ENCODE measurements at regions not wholly inside any gene's neighbourhood (a gene's known extent, or its start where the extent isn't known, plus 50 kb on each side); places are given as distances from the start of the nearest gene placed in this dataset.

DNA sequence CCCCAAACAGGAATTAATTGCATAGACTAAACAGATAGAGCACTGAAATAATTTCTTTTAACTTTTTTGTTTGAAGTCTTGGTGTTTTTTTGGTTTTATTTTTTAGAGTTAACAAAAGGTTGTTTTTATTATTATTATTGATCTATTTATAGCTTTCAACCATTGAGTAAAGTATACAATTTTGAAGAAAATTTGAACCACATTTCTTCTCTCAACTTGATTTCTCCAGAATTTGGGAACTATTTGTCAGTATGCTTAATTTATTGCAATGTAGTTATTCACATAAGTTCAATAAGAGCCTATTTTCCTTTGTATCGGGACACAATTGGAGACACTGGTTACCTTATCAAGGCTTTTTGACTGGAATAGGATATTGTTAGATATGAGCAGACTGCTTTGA, 1045.6 kb upstream of the PCDH9 start:
- 92 to 97% methylated on average over 1 of the region's 1 CpG for WGBS, 2 donors
- no peaks in the 10 kb centered on the region for H3K4me1 ChIP-seq
- no peaks in the 10 kb centered on the region for H3K27me3 ChIP-seq
- H3K9me3 ChIP-seq: no peaks in the 10 kb centered on the region
- DNase-seq: no peak
- no peak overlapping the region for H3K4me3 ChIP-seq (replicated peaks in 1 of 3)
- TF ChIP-seq POLR2A (IDR thresholded peaks at IDR 0.05): no peak
- no peak for TF ChIP-seq CTCF (IDR thresholded peaks at IDR 0.05)
- H3K36me3 ChIP-seq: no peaks in the 10 kb centered on the region
- intact Hi-C loops (cut with DNase I): no loop called here
- no peak overlapping the region for H3K27ac ChIP-seq

DNA sequence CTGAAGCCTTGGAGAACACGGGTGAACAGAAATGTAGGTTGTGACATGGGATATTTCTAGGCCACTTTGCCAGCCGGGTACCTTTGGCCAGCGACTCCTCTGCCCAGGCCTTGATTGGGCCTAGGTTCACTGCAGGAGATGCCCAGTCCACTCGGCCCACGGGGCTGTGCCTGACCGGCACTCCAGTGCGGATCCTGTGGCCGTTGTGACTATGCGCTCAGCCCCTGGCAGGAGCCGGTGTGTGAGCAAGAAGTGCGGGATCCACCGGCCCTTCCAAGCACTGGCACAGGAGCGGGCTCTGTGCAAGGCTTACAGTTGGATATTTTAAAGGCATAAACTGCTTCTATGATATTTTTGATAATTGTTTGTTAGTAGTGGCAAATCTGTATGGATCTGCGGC, 1042.5 kb upstream of the PCDH9 start:
- H3K27ac ChIP-seq: no peak overlapping the region
- H3K36me3 ChIP-seq: no peaks in the 10 kb centered on the region
- no peaks in the 10 kb centered on the region for H3K4me1 ChIP-seq
- intact Hi-C loops (cut with DNase I): no loop called here
- H3K4me3 ChIP-seq (replicated peaks in 1 of 3): no peak overlapping the region
- DNase-seq: no peak
- no peak for TF ChIP-seq CTCF (IDR thresholded peaks at IDR 0.05)
- TF ChIP-seq POLR2A (IDR thresholded peaks at IDR 0.05): no peak
- no peaks in the 10 kb centered on the region for H3K27me3 ChIP-seq
- 89 to 96% methylated on average over 11 to 14 of the region's 14 CpGs for WGBS, 2 donors
- H3K9me3 ChIP-seq: no peaks in the 10 kb centered on the region

DNA sequence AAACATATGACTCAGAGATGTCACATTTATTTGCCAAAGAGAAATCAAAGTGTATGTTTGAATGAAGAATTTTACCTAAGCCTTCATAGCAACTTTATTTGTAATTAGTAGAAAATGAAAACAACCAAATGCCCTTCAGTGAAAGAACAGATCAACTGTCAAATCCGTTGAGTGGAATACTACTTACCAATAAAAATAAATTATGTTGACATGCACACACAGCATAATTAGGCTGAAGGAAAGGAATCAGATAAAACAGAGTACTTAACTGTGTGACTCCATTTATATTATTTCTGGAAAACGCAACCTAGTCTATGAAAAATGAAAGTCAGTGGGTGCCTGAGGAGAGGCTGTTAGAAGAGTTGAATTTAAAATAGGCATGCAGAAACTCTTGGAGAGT, 1034.6 kb upstream of the PCDH9 start:
- Histone ChIP-seq H3K36me3 (no peaks in the 10 kb centered on the region), H3K27ac (no peak overlapping the region), H3K4me3 (replicated peaks in 1 of 3) (no peak overlapping the region), H3K4me1 (no peaks in the 10 kb centered on the region), H3K9me3 (no peaks in the 10 kb centered on the region), H3K27me3 (no peaks in the 10 kb centered on the region)
- WGBS, 2 donors: 89% methylated on average over 2 of the region's 2 CpGs
- DNase-seq: no peak
- TF ChIP-seq POLR2A (IDR thresholded peaks at IDR 0.05) (no peak), CTCF (IDR thresholded peaks at IDR 0.05) (no peak)
- intact Hi-C loops (cut with DNase I): no loop called here

GRCh38 chr13:68261105-68261504, 1031.0 kb upstream of the PCDH9 start:
- WGBS, 2 donors: 78 to 86% methylated on average over 6 of the region's 6 CpGs
- no peaks in the 10 kb centered on the region for H3K9me3 ChIP-seq
- no peak overlapping the region for H3K27ac ChIP-seq
- no peak for TF ChIP-seq CTCF (IDR thresholded peaks at IDR 0.05)
- TF ChIP-seq POLR2A (IDR thresholded peaks at IDR 0.05): no peak
- intact Hi-C loops (cut with DNase I): no loop called here
- no peaks in the 10 kb centered on the region for H3K4me1 ChIP-seq
- H3K36me3 ChIP-seq: no peaks in the 10 kb centered on the region
- no peak for DNase-seq
- no peaks in the 10 kb centered on the region for H3K27me3 ChIP-seq
- H3K4me3 ChIP-seq (replicated peaks in 1 of 3): no peak overlapping the region

GRCh38 chr13:68257111-68257842, 1027.1 kb upstream of the PCDH9 start:
- Histone ChIP-seq H3K4me1 (no peaks in the 10 kb centered on the region), H3K27ac (no peak overlapping the region), H3K36me3 (no peaks in the 10 kb centered on the region), H3K4me3 (replicated peaks in 1 of 3) (no peak overlapping the region), H3K9me3 (no peaks in the 10 kb centered on the region), H3K27me3 (no peaks in the 10 kb centered on the region)
- DNase-seq: no peak
- TF ChIP-seq CTCF (IDR thresholded peaks at IDR 0.05): no peak
- TF ChIP-seq POLR2A (IDR thresholded peaks at IDR 0.05): no peak
- WGBS, 2 donors: 89 to 90% methylated on average over 15 of the region's 15 CpGs
- intact Hi-C loops (cut with DNase I): no loop called here
